Loucy (cell line): ENCODE measurements at regions not wholly inside any gene's neighbourhood (a gene's known extent, or its start where the extent isn't known, plus 50 kb on each side); places are given as distances from the start of the nearest gene placed in this dataset.

Source experiments
- H2AFZ ChIP-seq: fragments of 200-600 bp; sonication (generic); 2 replicates; pipeline ENCODE4 v1.6.0; 2016; ENCODE audit warnings: antibody characterized with exemption, mild to moderate bottlenecking, low read length, moderate library complexity
- H3F3A ChIP-seq: fragments of 200-600 bp; 2 replicates; pipeline ENCODE4 v1.6.0; 2016; ENCODE audit warnings: antibody characterized with exemption, low read depth, mild to moderate bottlenecking
- H3K27me3 ChIP-seq: fragments of 200-600 bp; sonication (generic); 2 replicates; pipeline ENCODE4 v1.6.1; 2014; ENCODE audit warnings: low read length, mild to moderate bottlenecking; ENCODE audit not compliant: insufficient read depth, poor library complexity, severe bottlenecking
- H3K36me3 ChIP-seq: fragments of 200-600 bp; sonication (generic); 2 replicates; pipeline ENCODE4 v1.6.1; 2016; ENCODE audit warnings: low read length; ENCODE audit not compliant: insufficient read depth
- H3K4me1 ChIP-seq: fragments of 200-600 bp; sonication (generic); 2 replicates; pipeline ENCODE4 v1.5.1; 2014; ENCODE audit warnings: low read length, mild to moderate bottlenecking; ENCODE audit not compliant: insufficient read depth, poor library complexity, severe bottlenecking
- H3K4me2 ChIP-seq: fragments of 200-600 bp; sonication (generic); 2 replicates; pipeline ENCODE4 v1.6.0; 2014; ENCODE audit warnings: antibody characterized with exemption, low read length, low read depth, mild to moderate bottlenecking; ENCODE audit not compliant: poor library complexity, severe bottlenecking
- H3K4me3 ChIP-seq: fragments of 200-600 bp; sonication (generic); 2 replicates; pipeline ENCODE4 v1.5.1; 2014; ENCODE audit warnings: low read length, mild to moderate bottlenecking, mixed read lengths; ENCODE audit not compliant: poor library complexity, severe bottlenecking
- H3K79me2 ChIP-seq: fragments of 200-600 bp; sonication (generic); 2 replicates; pipeline ENCODE4 v1.6.1; 2014; ENCODE audit warnings: low read length; ENCODE audit not compliant: insufficient read depth
- H3K9ac ChIP-seq: fragments of 200-600 bp; sonication (generic); 2 replicates; pipeline ENCODE4 v1.6.0; 2014; ENCODE audit warnings: mild to moderate bottlenecking, low read depth, low read length, moderate library complexity; ENCODE audit not compliant: poor library complexity, severe bottlenecking
- H3K9me2 ChIP-seq: fragments of 200-600 bp; sonication (generic); replicated peaks from 2 replicates; pipeline ENCODE4 v1.6.1; 2016; ENCODE audit warnings: low read depth, low read length, mixed read lengths
- H3K9me3 ChIP-seq: fragments of 200-600 bp; sonication (generic); 2 replicates; pipeline ENCODE4 v1.6.1; 2014; ENCODE audit warnings: mild to moderate bottlenecking, antibody characterized with exemption, low read length, low read depth; ENCODE audit not compliant: insufficient read depth
- H4K20me1 ChIP-seq: fragments of 200-600 bp; sonication (generic); 2 replicates; pipeline ENCODE4 v1.6.0; 2014; ENCODE audit warnings: antibody characterized with exemption, low read length, mild to moderate bottlenecking; ENCODE audit not compliant: insufficient read depth, poor library complexity, severe bottlenecking
- CTCF ChIP-seq: fragments of 200-600 bp; sonication (generic); conservative IDR thresholded peaks from 2 replicates; pipeline ENCODE4 v1.5.1; 2014; ENCODE audit warnings: mild to moderate bottlenecking, antibody characterized with exemption, low read length
- EZH2phosphoT487 ChIP-seq: fragments of 200-600 bp; IDR thresholded peaks from 2 replicates; pipeline ENCODE4 v1.6.1; 2018; ENCODE audit warnings: antibody characterized with exemption, mild to moderate bottlenecking, moderate library complexity, borderline replicate concordance

GRCh38 chr1:220454155-220454777, 73.7 kb upstream of the MARK1 start:
- no peaks in the 10 kb centered on the region for H4K20me1 ChIP-seq
- H3K9me2 ChIP-seq: no peaks in the 10 kb centered on the region
- TF ChIP-seq CTCF: peak; percentile 41
- TF ChIP-seq EZH2phosphoT487: no peak
- no peak overlapping the region for H3K4me2 ChIP-seq
- peaks cover 3% of the 10 kb centered on the region for H3K4me1 ChIP-seq
- H3K79me2 ChIP-seq: no peaks in the 10 kb centered on the region
- H3K9ac ChIP-seq: no peak overlapping the region
- H3K36me3 ChIP-seq: no peaks in the 10 kb centered on the region
- no peaks in the 10 kb centered on the region for H3K9me3 ChIP-seq
- no peaks in the 10 kb centered on the region for H3F3A ChIP-seq
- H3K4me3 ChIP-seq: no peak overlapping the region
- H3K27me3 ChIP-seq: no peaks in the 10 kb centered on the region
- H2AFZ ChIP-seq: no peak overlapping the region

DNA sequence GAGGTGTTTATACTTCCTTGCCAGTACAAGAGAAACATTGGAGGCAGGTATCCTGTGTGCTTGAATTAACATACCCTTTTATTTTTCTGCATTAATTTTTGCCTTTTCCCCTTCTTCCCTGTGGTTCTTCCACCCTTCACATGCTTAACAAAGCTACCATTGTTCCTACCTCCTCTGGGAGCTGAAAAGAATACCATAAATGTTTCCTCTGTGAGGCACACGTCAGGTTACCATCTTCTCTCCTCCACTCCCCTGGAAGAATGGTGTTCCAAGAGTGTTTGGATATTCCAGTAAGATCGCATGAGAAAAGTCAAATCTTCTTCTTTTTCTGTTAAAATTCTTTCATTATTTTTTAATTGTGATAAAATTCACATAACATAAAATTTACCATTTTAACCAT, 74.6 kb upstream of the MARK1 start:
- H3K27me3 ChIP-seq: no peaks in the 10 kb centered on the region
- no peaks in the 10 kb centered on the region for H3F3A ChIP-seq
- no peaks in the 10 kb centered on the region for H3K36me3 ChIP-seq
- no peak for TF ChIP-seq EZH2phosphoT487
- H3K9ac ChIP-seq: no peak overlapping the region
- no peaks in the 10 kb centered on the region for H4K20me1 ChIP-seq
- no peaks in the 10 kb centered on the region for H3K79me2 ChIP-seq
- no peaks in the 10 kb centered on the region for H3K9me2 ChIP-seq
- H3K9me3 ChIP-seq: no peaks in the 10 kb centered on the region
- H3K4me2 ChIP-seq: no peak overlapping the region
- no peak overlapping the region for H2AFZ ChIP-seq
- H3K4me3 ChIP-seq: no peak overlapping the region
- H3K4me1 ChIP-seq: peaks cover 3% of the 10 kb centered on the region

DNA sequence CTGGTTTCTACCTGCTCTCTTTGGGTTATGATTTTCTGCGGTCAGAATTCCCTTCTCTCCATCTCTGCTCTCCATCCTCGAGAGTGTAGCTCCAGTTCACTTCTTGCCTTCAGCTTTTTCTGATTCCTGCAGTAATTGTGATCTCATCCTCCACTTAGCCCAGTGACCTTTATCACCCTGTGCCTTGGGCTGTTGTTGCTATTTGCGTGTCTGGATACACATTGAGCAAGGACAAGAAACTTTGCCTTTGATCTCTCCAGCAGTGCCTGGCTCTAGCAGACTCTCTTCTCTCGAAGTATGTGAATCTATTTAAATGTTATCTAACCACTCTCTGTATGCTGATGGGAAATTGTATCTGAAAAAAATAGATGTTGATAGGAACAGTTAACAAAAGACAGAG, 76.4 kb upstream of the MARK1 start:
- no peak overlapping the region for H2AFZ ChIP-seq
- no peak overlapping the region for H3K9ac ChIP-seq
- no peaks in the 10 kb centered on the region for H3K79me2 ChIP-seq
- H3K4me3 ChIP-seq: no peak overlapping the region
- no peaks in the 10 kb centered on the region for H3K36me3 ChIP-seq
- H3K9me2 ChIP-seq: no peaks in the 10 kb centered on the region
- H3K9me3 ChIP-seq: no peaks in the 10 kb centered on the region
- TF ChIP-seq CTCF (no peak), EZH2phosphoT487 (no peak)
- H3K27me3 ChIP-seq: no peaks in the 10 kb centered on the region
- no peaks in the 10 kb centered on the region for H4K20me1 ChIP-seq
- H3K4me1 ChIP-seq: no peaks in the 10 kb centered on the region
- H3F3A ChIP-seq: no peaks in the 10 kb centered on the region
- no peak overlapping the region for H3K4me2 ChIP-seq

DNA sequence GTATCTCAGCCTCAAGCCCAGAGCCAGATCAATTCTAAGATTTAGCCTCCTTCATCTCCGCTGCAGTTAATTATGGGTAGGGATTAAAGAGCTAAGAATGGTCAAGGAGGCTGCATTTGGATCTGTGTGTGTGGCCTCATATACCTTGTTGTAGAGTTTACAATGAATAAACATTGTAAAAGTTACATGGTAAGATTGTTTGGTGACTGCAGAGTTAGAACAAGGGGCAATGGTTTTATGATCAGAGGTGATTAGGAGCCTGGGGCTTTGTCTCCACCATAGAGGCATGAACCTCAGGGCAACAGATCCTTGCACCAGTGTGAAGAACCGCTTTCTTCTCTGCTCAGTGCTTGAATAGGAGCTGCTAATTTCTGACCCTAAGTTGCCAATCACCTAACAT, 77.0 kb upstream of the MARK1 start:
- no peak overlapping the region for H3K4me2 ChIP-seq
- H3K27me3 ChIP-seq: no peaks in the 10 kb centered on the region
- H3K4me1 ChIP-seq: no peaks in the 10 kb centered on the region
- H3F3A ChIP-seq: no peaks in the 10 kb centered on the region
- no peaks in the 10 kb centered on the region for H3K79me2 ChIP-seq
- no peaks in the 10 kb centered on the region for H3K36me3 ChIP-seq
- no peak overlapping the region for H3K9ac ChIP-seq
- TF ChIP-seq EZH2phosphoT487 (no peak), CTCF (no peak)
- H3K4me3 ChIP-seq: no peak overlapping the region
- no peaks in the 10 kb centered on the region for H4K20me1 ChIP-seq
- no peak overlapping the region for H2AFZ ChIP-seq
- H3K9me2 ChIP-seq: no peaks in the 10 kb centered on the region
- no peaks in the 10 kb centered on the region for H3K9me3 ChIP-seq
